ENCODE measurements at regions not wholly inside any gene's neighbourhood (a gene's known extent, or its start where the extent isn't known, plus 50 kb on each side); places are given as distances from the start of the nearest gene placed in this dataset.
"Not testable (repeated sequence)": the region's sequence is repeated elsewhere in the genome, so short reads cannot be mapped to it uniquely, and the experiment has no call there.

GRCh38 chr17:51389875-51390274 lies 129.5 kb downstream of the UTP18 start:
- no peak for DNase-seq

GRCh38 chr17:51391982-51392654 lies 131.8 kb downstream of the UTP18 start:
- peak; percentile 8 for DNase-seq

- no peak for DNase-seq
These were observed 135.3 kb downstream of the UTP18 start for GRCh38 chr17:51395621-51396020.

GRCh38 chr17:51397361-51398127 lies 137.2 kb downstream of the UTP18 start:
- peak; percentile 53 for DNase-seq

- DNase-seq: no peak
These were observed 137.8 kb downstream of the UTP18 start for GRCh38 chr17:51398128-51398525.

GRCh38 chr17:51398687-51399086 lies 138.3 kb downstream of the UTP18 start:
- DNase-seq: no peak

GRCh38 chr17:51401279-51401678 lies 140.9 kb downstream of the UTP18 start:
- DNase-seq: no peak

- DNase-seq: no peak
These were observed 142.6 kb downstream of the UTP18 start for GRCh38 chr17:51402899-51403298.

- no peak for DNase-seq
These were observed 147.2 kb downstream of the UTP18 start for GRCh38 chr17:51407576-51407975.

GRCh38 chr17:51419476-51419875 lies 159.1 kb downstream of the UTP18 start:
- DNase-seq: no peak

- no peak for DNase-seq
These were observed 161.2 kb downstream of the UTP18 start for GRCh38 chr17:51421525-51421924.

- no peak for DNase-seq
These were observed 162.3 kb downstream of the UTP18 start for GRCh38 chr17:51422634-51423033.

GRCh38 chr17:51423421-51424160 lies 163.2 kb downstream of the UTP18 start:
- no peak for DNase-seq

- no peak for DNase-seq
These were observed 165.4 kb downstream of the UTP18 start for GRCh38 chr17:51425773-51426172.

GRCh38 chr17:51427323-51427811 lies 167.0 kb downstream of the UTP18 start:
- no peak for DNase-seq

GRCh38 chr17:51427856-51428255 lies 167.5 kb downstream of the UTP18 start:
- DNase-seq: no peak

GRCh38 chr17:51428668-51429495 lies 168.5 kb downstream of the UTP18 start:
- DNase-seq: no peak

GRCh38 chr17:51429938-51430337 lies 169.6 kb downstream of the UTP18 start:
- not testable (repeated sequence) for DNase-seq

GRCh38 chr17:51430591-51430990 lies 170.2 kb downstream of the UTP18 start:
- DNase-seq: no peak

GRCh38 chr17:51434434-51435170 lies 174.3 kb downstream of the UTP18 start:
- DNase-seq: no peak

GRCh38 chr17:51435171-51435552 lies 174.8 kb downstream of the UTP18 start:
- DNase-seq: no peak

- DNase-seq: peak; percentile 5
These were observed 175.3 kb downstream of the UTP18 start for GRCh38 chr17:51435641-51436091.
